AG08395 (cell line): ENCODE measurements at regions not wholly inside any gene's neighbourhood (a gene's known extent, or its start where the extent isn't known, plus 50 kb on each side); places are given as distances from the start of the nearest gene placed in this dataset.

Experiments used
- DNase-seq: peaks from one replicate; pipeline ENCODE4 v3.0.0; 2012; ENCODE audit warnings: mixed read lengths, low spot score

GRCh38 chr12:63090716-63091115 lies 60.3 kb downstream of the AVPR1A start:
- DNase-seq = no peak

DNA sequence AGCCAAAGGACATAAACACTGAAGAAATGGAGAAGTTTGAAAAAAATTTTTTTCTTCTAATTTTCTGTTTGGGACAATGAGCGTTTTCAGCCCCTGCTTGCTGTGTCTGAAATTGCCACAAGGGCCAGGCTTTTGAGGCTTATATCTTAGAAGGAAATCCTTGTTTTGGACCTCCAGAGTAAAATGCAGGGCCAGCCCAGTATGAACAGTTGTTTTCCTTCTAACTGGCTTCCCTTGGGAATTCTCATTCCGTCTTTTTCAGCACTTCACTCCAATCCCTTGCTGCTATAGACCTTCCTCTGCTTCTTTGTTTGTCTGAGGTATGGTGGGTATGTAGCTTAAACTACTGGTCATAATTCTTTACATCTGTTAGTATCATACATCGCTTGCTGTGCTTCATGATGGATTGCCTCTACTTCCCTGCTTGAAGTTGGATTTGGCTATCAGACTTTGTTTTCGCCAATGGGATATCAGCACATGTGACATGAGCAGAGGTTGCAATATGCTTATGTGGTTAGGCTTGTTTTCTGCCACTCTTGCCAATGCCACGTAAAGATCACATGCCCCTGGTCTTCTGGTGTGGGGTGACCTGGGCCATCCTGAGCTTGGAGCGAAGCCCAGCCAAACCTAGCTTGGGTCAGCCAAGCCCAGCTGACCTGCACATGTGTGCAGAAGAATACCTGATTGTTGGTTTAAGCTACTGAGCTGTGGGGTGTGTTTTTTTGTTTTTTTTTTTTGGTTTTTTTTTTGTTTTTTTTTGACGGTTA lies 64.7 kb downstream of the AVPR1A start:
- no peak for DNase-seq

DNA sequence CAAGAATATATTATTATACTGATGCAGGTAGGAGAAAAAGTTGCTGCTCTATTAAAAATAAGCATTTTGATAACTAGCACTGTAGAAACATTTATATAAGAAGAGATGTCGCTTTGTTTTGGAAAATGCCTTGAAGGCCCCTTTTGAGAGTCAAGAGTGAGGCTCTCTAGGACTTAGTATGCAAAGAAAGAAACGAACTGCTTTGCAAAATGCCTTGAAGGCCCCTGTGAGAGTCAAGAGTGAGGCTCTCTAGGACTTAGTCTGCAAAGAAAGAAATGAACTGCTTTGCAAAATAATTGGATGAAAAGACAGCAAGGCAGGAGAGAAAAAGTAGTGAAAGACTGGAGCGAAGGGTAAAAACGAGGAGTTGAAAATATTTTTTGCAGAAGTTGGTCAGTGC lies 65.9 kb downstream of the AVPR1A start:
- DNase-seq = no peak

DNA sequence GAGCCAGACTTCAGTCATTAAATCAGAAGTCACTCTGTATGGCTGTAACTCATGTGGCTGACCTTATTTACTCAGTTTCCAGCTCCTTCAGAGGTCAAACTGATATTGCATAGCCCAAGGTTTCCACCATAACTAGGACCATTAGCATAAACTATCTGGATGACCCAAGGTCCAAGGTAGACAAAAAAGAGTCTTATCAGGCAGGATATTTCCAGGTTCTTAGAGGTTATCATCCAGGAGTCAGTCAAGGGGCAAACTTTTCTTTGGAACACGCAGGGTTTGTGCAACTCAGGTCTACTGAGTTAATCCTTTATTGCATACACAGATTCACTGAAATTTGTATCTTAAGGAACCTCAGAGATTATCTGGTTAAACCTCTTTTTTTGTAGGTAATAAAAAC lies 66.5 kb downstream of the AVPR1A start:
- no peak for DNase-seq

DNA sequence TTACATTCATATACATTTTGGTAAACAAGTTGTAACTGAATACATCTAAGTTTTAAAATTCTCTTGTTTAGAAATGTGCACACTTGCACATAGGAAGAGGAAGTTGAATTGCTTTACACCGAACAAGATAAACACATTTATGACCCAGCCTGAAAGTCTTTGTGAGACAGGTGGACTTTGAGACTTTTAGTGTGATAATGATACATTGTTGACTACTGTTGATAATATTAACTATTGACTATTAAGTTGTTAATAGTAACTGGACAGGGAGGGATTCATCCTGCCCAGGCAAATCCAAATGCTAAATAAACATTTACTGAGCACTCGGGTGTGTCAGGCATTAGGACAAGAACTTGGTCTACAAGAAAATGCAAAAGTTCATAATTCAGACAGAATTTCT lies 68.0 kb downstream of the AVPR1A start:
- no peak for DNase-seq

GRCh38 chr12:63079791-63080502 lies 71.1 kb downstream of the AVPR1A start:
- DNase-seq = no peak

GRCh38 chr12:63078906-63079305 lies 72.1 kb downstream of the AVPR1A start:
- no peak for DNase-seq

DNA sequence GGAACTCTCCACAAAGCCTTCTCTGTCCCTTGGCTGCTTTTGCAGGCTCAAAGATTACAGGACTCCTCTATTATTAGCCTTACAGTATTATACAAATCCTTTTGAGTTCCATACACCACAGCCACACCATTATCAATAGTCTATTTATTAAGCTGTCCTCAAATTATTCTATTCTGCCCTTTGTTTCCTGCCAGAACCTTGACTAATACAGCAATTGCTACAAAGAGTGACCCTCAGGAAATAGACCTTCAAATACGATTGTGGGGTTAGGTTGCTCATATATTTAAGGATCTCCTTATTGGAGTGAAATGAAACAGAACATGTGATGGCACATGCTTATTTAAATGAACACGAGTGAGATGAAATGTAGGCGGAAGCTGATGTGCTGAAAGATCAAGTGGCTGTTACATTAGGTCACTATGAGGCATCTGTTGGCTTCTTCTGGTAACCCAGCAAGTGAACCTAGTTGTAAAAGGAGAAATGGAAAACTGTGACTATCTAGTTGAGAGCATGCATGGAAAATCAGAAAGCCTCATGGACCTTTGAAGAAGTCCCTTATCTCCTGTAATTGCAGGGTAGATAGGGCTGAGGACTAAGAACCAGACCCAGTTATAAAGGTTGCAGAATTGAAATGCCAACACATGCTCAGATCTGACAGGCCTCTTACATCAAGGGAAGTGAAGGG lies 75.5 kb downstream of the AVPR1A start:
- no peak for DNase-seq

GRCh38 chr12:63070709-63071108 lies 80.3 kb downstream of the AVPR1A start:
- DNase-seq = no peak

GRCh38 chr12:63069860-63070617 lies 81.0 kb downstream of the AVPR1A start:
- DNase-seq = no peak

- DNase-seq = peak; percentile 22
Observed at GRCh38 chr12:63068857-63069442, 82.1 kb downstream of the AVPR1A start.

GRCh38 chr12:63066782-63067181 lies 84.2 kb downstream of the AVPR1A start:
- no peak for DNase-seq

DNA sequence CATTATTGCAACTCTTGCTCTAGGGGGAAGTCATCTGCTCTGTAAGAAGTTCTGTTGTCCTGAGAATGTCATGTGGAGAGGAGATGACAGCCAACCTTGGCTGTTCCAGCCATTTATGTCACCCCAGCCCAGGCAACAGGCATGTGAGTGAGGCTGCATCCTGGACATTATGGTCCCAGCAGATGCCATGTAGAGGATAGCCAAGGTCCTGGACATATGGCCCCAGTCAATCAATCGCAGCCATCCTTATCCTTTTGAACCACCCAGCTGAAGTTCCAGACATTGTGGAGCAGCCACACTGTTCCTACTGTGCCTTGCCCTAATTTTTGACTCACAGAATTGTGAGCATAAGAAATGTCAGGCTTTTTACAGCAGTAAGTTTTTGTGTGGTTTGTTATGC lies 84.9 kb downstream of the AVPR1A start:
- DNase-seq = no peak

DNA sequence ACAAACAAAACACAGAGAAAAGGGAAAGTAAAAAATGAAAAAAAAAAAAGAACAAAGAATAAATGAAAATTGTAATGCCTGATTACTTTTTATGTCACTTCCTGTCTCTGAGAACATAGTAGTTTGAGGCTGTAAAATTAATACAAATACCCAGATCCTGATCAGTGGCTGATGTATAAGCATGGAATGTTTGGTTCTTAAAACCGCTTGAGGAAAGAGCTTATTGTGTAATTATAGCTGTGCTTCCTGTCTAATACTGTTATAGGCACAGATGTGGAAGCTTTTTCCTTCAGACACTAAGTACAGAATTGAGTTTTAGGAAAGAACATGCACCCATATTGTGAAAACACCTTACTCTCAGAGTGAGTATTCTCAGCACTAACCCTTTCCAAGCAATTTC lies 86.9 kb downstream of the AVPR1A start:
- peak; percentile 48 for DNase-seq

DNA sequence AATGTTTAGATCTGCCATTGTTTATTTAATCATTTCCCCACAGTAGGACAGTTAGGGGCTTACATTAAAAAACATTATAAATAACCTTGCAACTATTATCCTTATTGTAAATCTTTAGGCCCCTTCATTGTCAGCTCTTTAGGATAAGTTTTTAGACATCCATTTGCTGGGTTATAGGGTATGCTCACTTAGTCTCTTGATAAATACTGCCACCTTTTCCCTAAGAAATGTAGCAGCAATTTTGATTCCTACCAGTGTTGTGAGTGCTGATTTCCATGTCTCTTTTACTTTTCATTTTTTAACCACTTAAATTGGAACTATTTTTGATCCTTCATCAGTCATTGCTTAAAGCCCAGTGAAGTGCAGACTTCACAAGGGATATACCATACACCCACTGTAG lies 94.4 kb downstream of the AVPR1A start:
- DNase-seq = no peak

- no peak for DNase-seq
Observed at GRCh38 chr12:63052696-63053095, 98.3 kb downstream of the AVPR1A start.

- no peak for DNase-seq
Observed at GRCh38 chr12:63047146-63047545, 103.9 kb downstream of the AVPR1A start.

DNA sequence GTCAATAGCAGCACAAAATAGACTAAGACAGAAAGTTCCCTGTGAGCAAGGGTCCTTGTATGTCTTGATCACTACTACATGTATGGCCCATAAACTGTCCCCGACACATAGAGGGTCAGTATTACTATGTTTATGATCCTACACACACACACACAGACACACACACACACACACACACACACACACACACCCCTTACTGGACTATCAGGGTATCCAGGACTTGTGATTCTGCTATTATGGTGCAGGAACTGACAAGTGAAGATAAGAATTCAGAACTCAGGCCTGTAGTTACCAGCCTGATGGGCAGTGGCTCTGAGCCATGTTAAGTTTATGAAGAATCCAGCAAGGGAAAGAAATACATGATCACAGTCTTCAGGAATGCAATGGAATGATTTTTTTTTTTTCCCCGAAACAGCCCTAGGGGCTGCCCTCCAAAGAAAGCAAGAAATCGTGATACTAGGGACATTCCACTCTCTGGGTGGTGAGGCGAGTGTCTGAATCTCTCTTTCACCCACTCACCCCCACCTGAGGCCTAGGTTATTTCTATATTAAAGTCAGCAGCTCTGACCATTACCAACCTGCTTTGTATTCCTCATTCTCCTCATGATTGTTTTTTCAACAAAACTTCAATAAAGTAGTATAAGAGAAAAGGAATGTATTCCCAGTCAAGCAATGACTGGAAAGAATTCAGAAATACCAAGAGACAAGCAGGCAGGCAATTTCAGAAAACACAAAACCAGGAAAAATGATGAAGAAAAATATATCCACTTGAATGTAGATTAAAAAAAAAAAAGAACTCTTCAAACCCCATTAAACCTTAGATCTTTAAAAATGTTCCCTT lies 105.8 kb downstream of the AVPR1A start:
- DNase-seq = peak; percentile 52

GRCh38 chr12:63042646-63043045 lies 107.7 kb upstream of the PPM1H start:
- no peak for DNase-seq

GRCh38 chr12:63041601-63042000 lies 106.7 kb upstream of the PPM1H start:
- DNase-seq = no peak
